ENCODE measurements at regions not wholly inside any gene's neighbourhood (a gene's known extent, or its start where the extent isn't known, plus 50 kb on each side); places are given as distances from the start of the nearest gene placed in this dataset.

DNA sequence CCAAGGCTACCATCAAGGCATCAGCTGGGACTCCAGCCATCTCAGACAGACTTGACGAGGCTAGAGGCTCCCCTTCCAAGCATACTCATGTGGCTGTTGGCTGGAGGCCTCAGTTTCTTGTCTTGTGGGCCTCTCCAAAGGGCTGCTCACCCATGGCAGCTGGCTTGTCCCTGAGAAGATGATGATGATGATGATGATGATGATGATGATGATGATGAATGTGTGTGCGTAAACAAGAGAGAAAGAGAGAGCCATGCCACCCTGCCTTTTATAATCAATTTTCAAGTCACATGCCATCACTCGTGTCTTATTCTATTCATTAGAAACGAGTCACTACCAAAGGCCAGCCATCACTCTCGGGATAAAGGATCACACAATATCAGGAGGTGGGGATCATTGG lies 60.5 kb upstream of the ADGRG2 start:
- TF ChIP-seq, protein P1, sequence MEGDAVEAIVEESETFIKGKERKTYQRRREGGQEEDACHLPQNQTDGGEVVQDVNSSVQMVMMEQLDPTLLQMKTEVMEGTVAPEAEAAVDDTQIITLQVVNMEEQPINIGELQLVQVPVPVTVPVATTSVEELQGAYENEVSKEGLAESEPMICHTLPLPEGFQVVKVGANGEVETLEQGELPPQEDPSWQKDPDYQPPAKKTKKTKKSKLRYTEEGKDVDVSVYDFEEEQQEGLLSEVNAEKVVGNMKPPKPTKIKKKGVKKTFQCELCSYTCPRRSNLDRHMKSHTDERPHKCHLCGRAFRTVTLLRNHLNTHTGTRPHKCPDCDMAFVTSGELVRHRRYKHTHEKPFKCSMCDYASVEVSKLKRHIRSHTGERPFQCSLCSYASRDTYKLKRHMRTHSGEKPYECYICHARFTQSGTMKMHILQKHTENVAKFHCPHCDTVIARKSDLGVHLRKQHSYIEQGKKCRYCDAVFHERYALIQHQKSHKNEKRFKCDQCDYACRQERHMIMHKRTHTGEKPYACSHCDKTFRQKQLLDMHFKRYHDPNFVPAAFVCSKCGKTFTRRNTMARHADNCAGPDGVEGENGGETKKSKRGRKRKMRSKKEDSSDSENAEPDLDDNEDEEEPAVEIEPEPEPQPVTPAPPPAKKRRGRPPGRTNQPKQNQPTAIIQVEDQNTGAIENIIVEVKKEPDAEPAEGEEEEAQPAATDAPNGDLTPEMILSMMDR (IDR thresholded peaks at IDR 0.05; ENCODE audit: low read depth, low read length) = no peak
- no peak for TF ChIP-seq POLR2A (IDR thresholded peaks at IDR 0.05; ENCODE audit: extremely low read depth, insufficient read length)
